Mesenchymal stem cell (in vitro differentiated cells and primary cell): ENCODE measurements at regions not wholly inside any gene's neighbourhood (a gene's known extent, or its start where the extent isn't known, plus 50 kb on each side); places are given as distances from the start of the nearest gene placed in this dataset.

Experiments
- DNase-seq: peaks from one replicate; pipeline ENCODE4 v3.0.0-alpha.2; 2013
- H2AFZ ChIP-seq: one replicate; pipeline ENCODE4 v1.6.1; 2013; ENCODE audit warnings: low read depth, mild to moderate bottlenecking, control low read depth, inconsistent platforms, low read length, moderate library complexity
- H2AK5ac ChIP-seq: 2 replicates; pipeline ENCODE4 v1.6.1; 2013; ENCODE audit warnings: low read length, moderate library complexity, mild to moderate bottlenecking, inconsistent platforms; ENCODE audit not compliant: severe bottlenecking
- H2BK120ac ChIP-seq: one replicate; pipeline ENCODE4 v1.6.1; 2013; ENCODE audit warnings: low read depth, mild to moderate bottlenecking, inconsistent platforms, low read length, moderate library complexity
- H2BK12ac ChIP-seq, 2 experiments: one replicate each; pipeline ENCODE4 v1.6.1; 2013; ENCODE audit warnings: inconsistent platforms in 2 of 2, low read length in 2 of 2, mild to moderate bottlenecking in 2 of 2, moderate library complexity in 2 of 2, control low read depth in 1 of 2
- H2BK15ac ChIP-seq: one replicate; pipeline ENCODE4 v1.6.1; 2013; ENCODE audit warnings: mild to moderate bottlenecking, low read depth, inconsistent platforms; ENCODE audit not compliant: poor library complexity, severe bottlenecking
- H2BK5ac ChIP-seq: 2 replicates; pipeline ENCODE4 v1.6.1; 2013; ENCODE audit warnings: low read depth, mild to moderate bottlenecking, low read length, control low read depth, inconsistent platforms; ENCODE audit not compliant: poor library complexity, severe bottlenecking
- H3K14ac ChIP-seq, 2 experiments: one replicate each; pipeline ENCODE4 v1.6.1; 2013; ENCODE audit warnings: inconsistent platforms in 2 of 2, low read length in 2 of 2, control low read depth in 1 of 2, mild to moderate bottlenecking in 1 of 2, moderate library complexity in 1 of 2
- H3K18ac ChIP-seq, 2 experiments: one replicate each; pipeline ENCODE4 v1.6.1; 2013; ENCODE audit warnings: inconsistent platforms in 2 of 2, low read length in 2 of 2, control low read depth in 1 of 2, low read depth in 1 of 2, mild to moderate bottlenecking in 1 of 2
- H3K23ac ChIP-seq, 2 experiments: one replicate each; pipeline ENCODE4 v1.6.1; 2013; ENCODE audit warnings: inconsistent platforms in 2 of 2, low read length in 2 of 2, mild to moderate bottlenecking in 2 of 2, moderate library complexity in 2 of 2, control low read depth in 1 of 2
- H3K27ac ChIP-seq: 2 replicates; pipeline ENCODE4 v1.5.1; 2013; ENCODE audit warnings: mild to moderate bottlenecking, moderate library complexity, low read length, control low read depth, inconsistent platforms; ENCODE audit not compliant: poor library complexity, severe bottlenecking
- H3K27me3 ChIP-seq, 2 experiments: 2 replicates each; pipeline versions ENCODE4 v1.6.1 to v1.7.0; 2013; ENCODE audit warnings: low read length in 2 of 2, mild to moderate bottlenecking in 2 of 2, moderate library complexity in 2 of 2, control low read depth in 1 of 2, inconsistent platforms in 1 of 2; ENCODE audit not compliant: control insufficient read depth in 1 of 2, insufficient read depth in 1 of 2
- H3K36me3 ChIP-seq, 2 experiments: 2 replicates each; pipeline versions ENCODE4 v1.6.1 to v1.7.0; 2013; ENCODE audit warnings: low read length in 2 of 2, control low read depth in 1 of 2, inconsistent platforms in 1 of 2, low read depth in 1 of 2, mild to moderate bottlenecking in 1 of 2; ENCODE audit not compliant: insufficient read depth in 2 of 2, control insufficient read depth in 1 of 2
- H3K4ac ChIP-seq, 2 experiments: one replicate each; pipeline ENCODE4 v1.6.1; 2013; ENCODE audit warnings: inconsistent platforms in 2 of 2, low read length in 2 of 2, mild to moderate bottlenecking in 2 of 2, moderate library complexity in 2 of 2, control low read depth in 1 of 2, low read depth in 1 of 2
- H3K4me1 ChIP-seq: 2 replicates; pipeline ENCODE4 v1.6.1; 2013; ENCODE audit warnings: low read depth, low read length, control low read depth; ENCODE audit not compliant: control insufficient read depth, insufficient read depth
- H3K4me2 ChIP-seq: 2 replicates; pipeline ENCODE4 v1.6.1; 2013; ENCODE audit warnings: low read length, mild to moderate bottlenecking, inconsistent platforms; ENCODE audit not compliant: poor library complexity, severe bottlenecking
- H3K4me3 ChIP-seq, 2 experiments: 2 replicates each; pipeline versions ENCODE4 v1.5.1 to v1.7.0; 2013; ENCODE audit warnings: low read length in 2 of 2, mild to moderate bottlenecking in 2 of 2, control low read depth in 1 of 2, low read depth in 1 of 2; ENCODE audit not compliant: insufficient read depth in 1 of 2
- H3K79me1 ChIP-seq: replicated peaks from 2 replicates; pipeline ENCODE4 v1.6.1; 2013; ENCODE audit warnings: mild to moderate bottlenecking, control low read depth, low read length, inconsistent platforms; ENCODE audit not compliant: poor library complexity, severe bottlenecking
- H3K9ac ChIP-seq: 2 replicates; pipeline ENCODE4 v1.7.0; 2013; ENCODE audit warnings: mild to moderate bottlenecking, low read length, moderate library complexity
- H3K9me3 ChIP-seq: 2 replicates; pipeline ENCODE4 v1.7.0; 2013; ENCODE audit warnings: mild to moderate bottlenecking, low read length; ENCODE audit not compliant: control insufficient read depth
- H4K8ac ChIP-seq: one replicate; pipeline ENCODE4 v1.6.1; 2013; ENCODE audit warnings: inconsistent platforms, mild to moderate bottlenecking, low read length, moderate library complexity
- H4K91ac ChIP-seq: one replicate; pipeline ENCODE4 v1.6.1; 2013; ENCODE audit warnings: mild to moderate bottlenecking, low read length, inconsistent platforms
- WGBS: methylation state at CpG from one replicate; pipeline ENCODE4 v1.1.7; 2013; ENCODE audit warnings: mixed read lengths; 5-methylcytosine and 5-hydroxymethylcytosine counted together

- no peaks in the 10 kb centered on the region for H3K36me3 ChIP-seq
- no peaks in the 10 kb centered on the region for H3K79me1 ChIP-seq
- peaks cover 2% of the 10 kb centered on the region for H3K4me1 ChIP-seq
- H3K4me3 ChIP-seq: no peak overlapping the region
- H2AK5ac ChIP-seq: no peak overlapping the region
- no peak overlapping the region for H2BK12ac ChIP-seq
- H3K14ac ChIP-seq: no peak overlapping the region
- no peak overlapping the region for H3K23ac ChIP-seq
- no peak overlapping the region for H4K8ac ChIP-seq
- H3K27ac ChIP-seq: peak overlapping the region; percentile 54
- no peak overlapping the region for H3K4ac ChIP-seq
- no peak overlapping the region for H3K9ac ChIP-seq
- no peak overlapping the region for H3K4me2 ChIP-seq
- no peak overlapping the region for H2AFZ ChIP-seq
- H2BK120ac ChIP-seq: no peak overlapping the region
- peak; percentile 0 for DNase-seq
- WGBS: 65% methylated on average over 1 of the region's 1 CpG
- H4K91ac ChIP-seq: no peak overlapping the region
- H2BK5ac ChIP-seq: no peak overlapping the region
- H2BK15ac ChIP-seq: no peak overlapping the region
- H3K18ac ChIP-seq: no peak overlapping the region
- H3K27me3 ChIP-seq: no peaks in the 10 kb centered on the region
- peaks cover 2% of the 10 kb centered on the region for H3K9me3 ChIP-seq
Observed at GRCh38 chr4:149296503-149296902, 519.1 kb downstream of the IQCM start.

GRCh38 chr4:149296084-149296483 is 519.6 kb downstream of the IQCM start:
- Histone ChIP-seq H3K4me2 (no peak overlapping the region), H3K9me3 (peaks cover 2% of the 10 kb centered on the region), H3K79me1 (no peaks in the 10 kb centered on the region), H3K18ac (no peak overlapping the region), H2BK120ac (no peak overlapping the region), H2AK5ac (no peak overlapping the region), H3K36me3 (no peaks in the 10 kb centered on the region), H3K9ac (no peak overlapping the region), H4K91ac (no peak overlapping the region), H3K27ac (peak overlapping the region; percentile 50), H4K8ac (no peak overlapping the region), H3K4me1 (peaks cover 2% of the 10 kb centered on the region), H2BK15ac (no peak overlapping the region), H3K27me3 (no peaks in the 10 kb centered on the region), H2BK12ac (no peak overlapping the region), H2BK5ac (no peak overlapping the region), H3K23ac (no peak overlapping the region), H3K4ac (no peak overlapping the region), H3K14ac (no peak overlapping the region), H3K4me3 (no peak overlapping the region), H2AFZ (no peak overlapping the region)
- WGBS: 80% methylated on average over 1 of the region's 1 CpG
- DNase-seq: no peak

GRCh38 chr4:149294601-149295000 is 521.0 kb downstream of the IQCM start:
- Histone ChIP-seq H4K8ac (no peak overlapping the region), H3K4me3 (no peak overlapping the region), H2BK15ac (no peak overlapping the region), H3K79me1 (no peaks in the 10 kb centered on the region), H3K9me3 (peaks cover 2% of the 10 kb centered on the region), H4K91ac (no peak overlapping the region), H3K14ac (no peak overlapping the region), H3K9ac (no peak overlapping the region), H3K36me3 (no peaks in the 10 kb centered on the region), H3K23ac (no peak overlapping the region), H2BK120ac (no peak overlapping the region), H2BK12ac (no peak overlapping the region), H3K18ac (no peak overlapping the region), H3K27ac (no peak overlapping the region), H2AFZ (no peak overlapping the region), H2AK5ac (no peak overlapping the region), H3K4ac (no peak overlapping the region), H3K27me3 (no peaks in the 10 kb centered on the region), H2BK5ac (no peak overlapping the region), H3K4me2 (no peak overlapping the region), H3K4me1 (peaks cover 2% of the 10 kb centered on the region)
- WGBS: 77% methylated on average over 1 of the region's 1 CpG
- DNase-seq: no peak

GRCh38 chr4:149293046-149293649 is 522.5 kb downstream of the IQCM start:
- no peak overlapping the region for H3K23ac ChIP-seq
- H3K4me3 ChIP-seq: no peak overlapping the region
- H2AK5ac ChIP-seq: no peak overlapping the region
- no peak overlapping the region for H2BK120ac ChIP-seq
- H3K27ac ChIP-seq: no peak overlapping the region
- H2BK12ac ChIP-seq: no peak overlapping the region
- no peak overlapping the region for H2BK5ac ChIP-seq
- H3K4me1 ChIP-seq: no peaks in the 10 kb centered on the region
- no peak overlapping the region for H4K91ac ChIP-seq
- H3K79me1 ChIP-seq: no peaks in the 10 kb centered on the region
- no peak overlapping the region for H4K8ac ChIP-seq
- no peak overlapping the region for H3K14ac ChIP-seq
- no peak overlapping the region for H3K4me2 ChIP-seq
- H3K4ac ChIP-seq: no peak overlapping the region
- H3K18ac ChIP-seq: no peak overlapping the region
- no peaks in the 10 kb centered on the region for H3K27me3 ChIP-seq
- peaks cover 2% of the 10 kb centered on the region for H3K9me3 ChIP-seq
- no peak overlapping the region for H2AFZ ChIP-seq
- 82% methylated on average over 1 of the region's 1 CpG for WGBS
- no peak for DNase-seq
- no peaks in the 10 kb centered on the region for H3K36me3 ChIP-seq
- H3K9ac ChIP-seq: no peak overlapping the region
- no peak overlapping the region for H2BK15ac ChIP-seq
